Testis (tissue), 2 donors: ENCODE measurements at regions not wholly inside any gene's neighbourhood (a gene's known extent, or its start where the extent isn't known, plus 50 kb on each side); places are given as distances from the start of the nearest gene placed in this dataset.

Experiments used
- DNase-seq: peaks from one replicate; pipeline ENCODE4 v3.0.0-alpha.2; 2019
- H3K27ac ChIP-seq, 2 donors: fragments of 200-600 bp; sonication (generic); one replicate each; pipeline ENCODE4 v1.5.1; 2019
- H3K27me3 ChIP-seq: fragments of 200-600 bp; sonication (generic); one replicate; pipeline ENCODE4 v1.5.1; 2019
- H3K36me3 ChIP-seq: fragments of 200-600 bp; sonication (generic); one replicate; pipeline ENCODE4 v1.5.1; 2017; ENCODE audit warnings: low read depth; ENCODE audit errors: missing control alignments
- H3K4me1 ChIP-seq: fragments of 200-600 bp; sonication (generic); one replicate; pipeline ENCODE4 v1.5.1; 2019
- H3K4me3 ChIP-seq, 2 donors: fragments of 200-600 bp; sonication (generic); one replicate each; pipeline ENCODE4 v1.5.1; 2017 to 2019
- H3K9me3 ChIP-seq: fragments of 200-600 bp; sonication (generic); one replicate; pipeline ENCODE4 v1.5.1; 2017
- CTCF ChIP-seq, 3 experiments: fragments of 450-650 bp in 2 of 3; fragments of 200-600 bp in 1 of 3; sonication (generic) in 1 of 3; IDR thresholded peaks; one replicate each; pipeline ENCODE4 v1.5.1; 2016 to 2019; ENCODE audit warnings: antibody characterized with exemption in 3 of 3, mild to moderate bottlenecking in 2 of 3, moderate library complexity in 1 of 3
- POLR2A ChIP-seq: fragments of 450-650 bp; IDR thresholded peaks from one replicate; pipeline ENCODE4 v1.6.1; 2017; ENCODE audit warnings: antibody characterized with exemption, mild to moderate bottlenecking, moderate library complexity
- WGBS, 2 donors: methylation state at CpG; one replicate each; pipeline ENCODE4 v1.1.5; 2018; 5-methylcytosine and 5-hydroxymethylcytosine counted together
- intact Hi-C: fragments of 100-400 bp; cut with DNase I; formaldehyde crosslinking; loops from one replicate; pipeline ENCODE4 v1.15.1; 2023; ENCODE audit warnings: low total_unique reads

DNA sequence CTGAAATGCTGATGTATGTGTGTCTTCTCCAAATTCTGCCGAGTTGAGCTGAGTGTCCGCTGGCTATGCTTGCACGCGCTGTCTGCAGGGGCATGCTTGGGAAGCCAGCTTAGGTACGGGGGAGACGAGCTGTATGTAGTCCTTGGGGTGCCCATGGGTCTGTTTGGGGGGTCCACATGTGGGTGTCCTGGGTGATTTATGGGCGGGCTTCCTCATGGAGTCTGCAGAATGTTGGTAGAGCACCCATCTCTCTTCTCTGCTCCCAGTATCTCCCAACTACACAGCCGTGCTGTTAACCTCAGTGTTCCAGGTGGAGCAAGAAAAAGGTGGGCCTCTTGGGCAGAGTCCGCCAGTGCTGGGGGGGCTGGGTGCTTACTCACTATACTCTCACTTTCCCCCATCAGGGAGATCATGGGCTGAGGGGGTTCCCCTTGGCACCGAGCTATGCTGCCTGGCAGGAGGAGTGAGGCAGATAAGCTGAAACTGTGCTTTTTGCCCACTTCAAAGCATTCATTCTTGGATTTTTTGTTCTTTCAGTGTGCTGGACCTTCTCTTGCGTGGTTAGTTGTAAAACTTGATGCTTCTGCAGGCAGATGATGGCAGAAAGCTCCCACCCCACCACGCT, 128.2 kb upstream of the ALKAL2 start:
- 86 to 90% methylated on average over 8 to 12 of the region's 12 CpGs for WGBS, 2 donors
- Histone ChIP-seq H3K36me3 (no peaks in the 10 kb centered on the region), H3K27ac (no peak overlapping the region), H3K4me3 (no peak overlapping the region), H3K4me1 (peaks cover 4% of the 10 kb centered on the region), H3K9me3 (no peaks in the 10 kb centered on the region), H3K27me3 (no peaks in the 10 kb centered on the region)
- intact Hi-C loops: no loop called here
- no peak for DNase-seq
- no peak for TF ChIP-seq CTCF (IDR thresholded peaks at IDR 0.05)
- TF ChIP-seq POLR2A: no peak

GRCh38 chr2:409523-409922, 121.6 kb upstream of the ALKAL2 start:
- no peaks in the 10 kb centered on the region for H3K9me3 ChIP-seq
- intact Hi-C loops: no loop called here
- no peaks in the 10 kb centered on the region for H3K36me3 ChIP-seq
- DNase-seq: no peak
- H3K4me3 ChIP-seq: no peak overlapping the region
- WGBS, 2 donors: 89 to 90% methylated on average over 4 of the region's 4 CpGs
- H3K27me3 ChIP-seq: no peaks in the 10 kb centered on the region
- no peaks in the 10 kb centered on the region for H3K4me1 ChIP-seq
- TF ChIP-seq CTCF (IDR thresholded peaks at IDR 0.05) (no peak), POLR2A (no peak)
- H3K27ac ChIP-seq: no peak overlapping the region

DNA sequence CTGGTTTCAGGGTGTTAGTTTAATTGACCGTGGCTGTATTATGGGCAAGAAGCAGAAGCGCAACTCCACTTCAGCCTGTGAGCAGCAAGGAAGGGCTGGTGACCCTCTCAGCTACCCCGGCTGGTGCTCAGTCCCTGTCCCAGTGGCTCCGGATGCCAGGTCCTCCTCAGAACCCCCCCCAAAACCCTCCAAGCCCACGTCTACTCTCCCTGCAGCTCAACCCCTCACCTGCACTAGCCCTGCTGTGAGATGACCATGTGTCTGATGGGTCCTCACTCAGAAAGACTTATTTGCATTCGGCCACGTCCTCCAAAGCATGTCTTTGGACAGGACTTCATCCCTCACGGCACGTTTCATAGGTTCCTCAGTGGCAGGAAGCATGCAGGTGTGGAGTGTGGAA, 119.7 kb upstream of the ALKAL2 start:
- DNase-seq: no peak
- no peak overlapping the region for H3K27ac ChIP-seq
- intact Hi-C loops: no loop called here
- no peaks in the 10 kb centered on the region for H3K36me3 ChIP-seq
- no peak overlapping the region for H3K4me3 ChIP-seq
- H3K9me3 ChIP-seq: no peaks in the 10 kb centered on the region
- no peaks in the 10 kb centered on the region for H3K4me1 ChIP-seq
- H3K27me3 ChIP-seq: no peaks in the 10 kb centered on the region
- 71 to 76% methylated on average over 9 of the region's 9 CpGs for WGBS, 2 donors
- no peak for TF ChIP-seq CTCF (IDR thresholded peaks at IDR 0.05)
- no peak for TF ChIP-seq POLR2A

GRCh38 chr2:406876-407275, 119.0 kb upstream of the ALKAL2 start:
- H3K4me1 ChIP-seq: no peaks in the 10 kb centered on the region
- no peak for DNase-seq
- H3K36me3 ChIP-seq: no peaks in the 10 kb centered on the region
- no peak overlapping the region for H3K4me3 ChIP-seq
- H3K27me3 ChIP-seq: no peaks in the 10 kb centered on the region
- TF ChIP-seq POLR2A: no peak
- no peak for TF ChIP-seq CTCF (IDR thresholded peaks at IDR 0.05)
- no peak overlapping the region for H3K27ac ChIP-seq
- intact Hi-C loops: no loop called here
- WGBS, 2 donors: 78 to 84% methylated on average over 4 of the region's 4 CpGs
- no peaks in the 10 kb centered on the region for H3K9me3 ChIP-seq

GRCh38 chr2:406231-406630, 118.3 kb upstream of the ALKAL2 start:
- H3K4me1 ChIP-seq: no peaks in the 10 kb centered on the region
- no peak overlapping the region for H3K27ac ChIP-seq
- no peaks in the 10 kb centered on the region for H3K36me3 ChIP-seq
- WGBS, 2 donors: 91 to 93% methylated on average over 4 of the region's 4 CpGs
- H3K9me3 ChIP-seq: no peaks in the 10 kb centered on the region
- TF ChIP-seq CTCF (IDR thresholded peaks at IDR 0.05) (no peak), POLR2A (no peak)
- DNase-seq: no peak
- H3K27me3 ChIP-seq: no peaks in the 10 kb centered on the region
- H3K4me3 ChIP-seq: no peak overlapping the region
- intact Hi-C loops: no loop called here
